ENCODE measurements at regions not wholly inside any gene's neighbourhood (a gene's known extent, or its start where the extent isn't known, plus 50 kb on each side); places are given as distances from the start of the nearest gene placed in this dataset.

DNA sequence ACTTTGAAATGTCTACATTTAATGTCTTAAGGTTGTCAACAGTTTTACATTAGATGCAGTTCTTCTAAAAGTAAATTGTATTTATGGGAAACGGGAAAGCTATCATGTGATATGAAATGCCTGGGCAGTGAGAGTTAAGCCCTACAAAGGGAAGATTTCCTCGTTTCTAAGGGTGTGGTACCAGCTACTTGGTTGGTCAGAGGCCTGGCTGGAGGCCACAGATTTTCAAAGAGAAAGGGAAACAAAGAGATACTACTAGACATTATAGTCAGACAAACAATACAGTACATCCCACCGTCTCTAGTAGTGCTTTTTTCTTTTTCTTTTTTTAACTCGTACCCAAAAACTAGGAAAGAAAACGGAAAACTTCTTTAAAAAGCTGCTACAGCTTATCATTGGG, 467.8 kb downstream of the PCDH7 start:
- TF ChIP-seq ZC3H10 (CRISPR knock-in tag; IDR thresholded peaks at IDR 0.05) (no peak), ARNTL (CRISPR knock-in tag; IDR thresholded peaks at IDR 0.05; ENCODE audit: borderline replicate concordance, low read depth) (no peak), ZNF70 (CRISPR knock-in tag; IDR thresholded peaks at IDR 0.05) (no peak), ZFP30 (CRISPR knock-in tag; IDR thresholded peaks at IDR 0.05) (no peak), ISL1 (CRISPR knock-in tag; IDR thresholded peaks at IDR 0.05) (no peak), PPARA (CRISPR knock-in tag; IDR thresholded peaks at IDR 0.05; ENCODE audit: borderline replicate concordance) (no peak), OSR1 (CRISPR knock-in tag; IDR thresholded peaks at IDR 0.05) (no peak), CSDC2 (CRISPR knock-in tag; IDR thresholded peaks at IDR 0.05) (no peak)
- TF ChIP-seq, protein P1, sequence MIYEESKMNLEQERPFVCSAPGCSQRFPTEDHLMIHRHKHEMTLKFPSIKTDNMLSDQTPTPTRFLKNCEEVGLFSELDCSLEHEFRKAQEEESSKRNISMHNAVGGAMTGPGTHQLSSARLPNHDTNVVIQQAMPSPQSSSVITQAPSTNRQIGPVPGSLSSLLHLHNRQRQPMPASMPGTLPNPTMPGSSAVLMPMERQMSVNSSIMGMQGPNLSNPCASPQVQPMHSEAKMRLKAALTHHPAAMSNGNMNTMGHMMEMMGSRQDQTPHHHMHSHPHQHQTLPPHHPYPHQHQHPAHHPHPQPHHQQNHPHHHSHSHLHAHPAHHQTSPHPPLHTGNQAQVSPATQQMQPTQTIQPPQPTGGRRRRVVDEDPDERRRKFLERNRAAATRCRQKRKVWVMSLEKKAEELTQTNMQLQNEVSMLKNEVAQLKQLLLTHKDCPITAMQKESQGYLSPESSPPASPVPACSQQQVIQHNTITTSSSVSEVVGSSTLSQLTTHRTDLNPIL (CRISPR knock-in tag; IDR thresholded peaks at IDR 0.05; ENCODE audit: low read depth), result no peak
- TF ChIP-seq, protein P2, sequence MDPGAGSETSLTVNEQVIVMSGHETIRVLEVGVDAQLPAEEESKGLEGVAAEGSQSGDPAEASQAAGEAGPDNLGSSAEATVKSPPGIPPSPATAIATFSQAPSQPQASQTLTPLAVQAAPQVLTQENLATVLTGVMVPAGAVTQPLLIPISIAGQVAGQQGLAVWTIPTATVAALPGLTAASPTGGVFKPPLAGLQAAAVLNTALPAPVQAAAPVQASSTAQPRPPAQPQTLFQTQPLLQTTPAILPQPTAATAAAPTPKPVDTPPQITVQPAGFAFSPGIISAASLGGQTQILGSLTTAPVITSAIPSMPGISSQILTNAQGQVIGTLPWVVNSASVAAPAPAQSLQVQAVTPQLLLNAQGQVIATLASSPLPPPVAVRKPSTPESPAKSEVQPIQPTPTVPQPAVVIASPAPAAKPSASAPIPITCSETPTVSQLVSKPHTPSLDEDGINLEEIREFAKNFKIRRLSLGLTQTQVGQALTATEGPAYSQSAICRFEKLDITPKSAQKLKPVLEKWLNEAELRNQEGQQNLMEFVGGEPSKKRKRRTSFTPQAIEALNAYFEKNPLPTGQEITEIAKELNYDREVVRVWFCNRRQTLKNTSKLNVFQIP (CRISPR knock-in tag; IDR thresholded peaks at IDR 0.05; ENCODE audit: borderline replicate concordance, low read depth), result no peak

Measured in SK-N-SH treated with all-trans-retinoic acid at 6 μM for 48 hours (cell line).